Testis (tissue), 2 donors: ENCODE measurements at regions not wholly inside any gene's neighbourhood (a gene's known extent, or its start where the extent isn't known, plus 50 kb on each side); places are given as distances from the start of the nearest gene placed in this dataset.

Experiments used
- CTCF ChIP-seq, 3 experiments: fragments of 450-650 bp in 2 of 3; fragments of 200-600 bp in 1 of 3; sonication (generic) in 1 of 3; IDR thresholded peaks; one replicate each; pipeline ENCODE4 v1.5.1; 2016 to 2019; ENCODE audit warnings: antibody characterized with exemption in 3 of 3, mild to moderate bottlenecking in 2 of 3, moderate library complexity in 1 of 3
- POLR2A ChIP-seq: fragments of 450-650 bp; IDR thresholded peaks from one replicate; pipeline ENCODE4 v1.6.1; 2017; ENCODE audit warnings: antibody characterized with exemption, mild to moderate bottlenecking, moderate library complexity

- TF ChIP-seq CTCF (IDR thresholded peaks at IDR 0.05) (no peak), POLR2A (no peak)
Measured at GRCh38 chr12:79991586-79991985, 56.7 kb upstream of the PPP1R12A start.
